SIG-M5 treated with dmso at 0.1 percent for 504 hours (cell line): ENCODE measurements at regions not wholly inside any gene's neighbourhood (a gene's known extent, or its start where the extent isn't known, plus 50 kb on each side); places are given as distances from the start of the nearest gene placed in this dataset.

ENCODE experiments used
- DNase-seq: peaks from one replicate; lab custom pipeline; 2025; ENCODE audit not compliant: unreplicated experiment; lab: John Stamatoyannopoulos, UW

DNA sequence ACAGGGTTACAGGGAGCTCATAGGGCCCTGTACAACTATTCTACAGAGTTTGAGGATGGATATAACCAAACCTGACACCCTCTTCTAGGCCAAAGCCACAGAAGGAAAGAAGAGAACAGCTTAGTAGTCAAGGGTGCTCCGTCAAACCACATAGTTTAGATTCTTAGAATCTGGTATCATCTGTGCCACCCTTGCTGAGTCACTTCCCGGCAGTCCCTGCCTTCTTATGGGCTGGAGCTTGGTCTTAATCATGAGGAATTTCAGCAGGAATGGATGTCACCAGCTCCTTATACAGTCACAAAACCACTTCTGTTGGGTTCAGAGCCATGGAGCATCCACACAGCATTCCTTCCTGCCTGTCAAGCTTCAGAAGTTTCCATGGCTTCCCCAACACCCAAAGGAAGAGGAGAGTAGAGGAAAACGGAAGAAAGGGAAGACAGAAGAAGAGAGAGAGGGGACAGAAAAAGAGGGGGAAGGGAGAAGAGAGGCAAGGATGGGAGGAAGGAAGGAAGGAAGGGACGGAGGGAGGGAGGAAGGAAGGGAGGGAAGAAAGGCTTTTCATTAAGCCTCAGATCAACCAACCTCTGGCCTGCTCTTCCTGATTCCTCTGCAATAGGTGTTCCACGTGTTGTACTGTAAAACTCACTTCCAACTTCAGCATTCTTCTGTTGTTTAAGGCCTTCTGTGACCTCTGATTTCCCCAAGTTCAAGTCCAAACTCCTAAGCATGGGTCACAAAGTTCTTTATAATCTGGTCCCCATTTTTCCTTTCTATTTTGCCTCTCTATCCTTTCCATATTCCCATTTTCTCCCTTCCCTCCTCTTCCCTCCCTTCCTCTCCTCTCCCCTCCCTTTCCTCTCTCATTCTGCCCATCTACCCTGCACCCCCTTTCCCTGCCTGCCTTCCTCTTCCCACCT lies 246.1 kb upstream of the TNP1 start:
- no peak for DNase-seq

DNA sequence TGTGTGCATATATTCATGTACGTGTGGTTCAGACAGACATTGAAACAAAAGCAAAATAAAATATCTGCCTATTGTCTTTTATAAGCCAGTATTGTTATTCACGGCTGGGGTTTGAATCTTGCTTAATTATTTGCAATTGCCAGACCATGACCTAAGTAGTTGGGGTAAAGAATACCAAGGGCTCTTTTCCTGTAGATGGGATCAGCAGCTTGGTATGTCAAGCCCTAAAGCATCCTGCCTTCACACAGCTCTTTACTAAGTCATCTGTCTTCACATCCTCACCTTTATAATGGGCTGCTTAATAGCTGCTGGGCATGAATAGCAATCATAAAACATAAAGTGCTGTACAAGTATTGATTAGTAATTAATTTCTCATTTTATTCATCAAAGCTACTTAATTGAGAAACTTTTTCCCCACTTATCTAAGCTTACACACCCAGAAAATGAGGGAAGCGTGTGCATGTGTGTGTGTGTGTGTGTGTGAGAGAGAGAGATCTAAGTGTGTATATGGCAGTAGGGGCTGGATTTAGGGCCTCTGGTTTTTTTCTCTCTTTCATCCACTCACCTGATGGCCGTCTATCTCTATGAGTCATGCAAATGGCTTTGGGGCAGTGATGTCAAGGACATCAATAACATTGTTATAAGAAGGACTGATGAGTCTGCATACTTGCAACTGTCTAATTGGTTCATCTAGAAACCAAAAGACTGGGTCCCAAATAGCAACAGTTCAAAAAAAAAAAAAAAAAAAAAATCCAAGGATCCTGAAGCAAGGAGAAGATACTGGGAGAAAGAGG lies 244.1 kb upstream of the TNP1 start:
- no peak for DNase-seq

GRCh38 chr2:217102956-217103355 lies 243.1 kb upstream of the TNP1 start:
- no peak for DNase-seq

DNA sequence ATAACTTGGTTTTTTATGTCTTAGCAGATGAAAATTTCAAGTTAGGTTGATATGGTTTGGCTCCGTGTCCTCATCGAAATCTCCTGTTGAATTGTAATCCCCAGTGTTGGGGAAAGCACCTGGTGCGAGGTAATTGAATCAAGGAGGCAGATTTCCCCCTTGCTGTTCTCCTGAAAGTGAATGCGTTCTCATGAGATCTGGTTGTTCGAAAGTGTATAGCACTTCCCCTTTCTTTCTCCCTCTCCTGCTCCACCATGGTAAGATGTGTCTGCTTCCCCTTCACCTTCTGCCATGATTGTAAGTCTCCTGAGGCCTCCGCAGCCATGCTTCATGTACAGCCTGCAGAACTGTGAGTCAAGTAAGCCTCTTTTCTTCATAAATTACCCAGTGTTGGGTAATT lies 242.1 kb upstream of the TNP1 start:
- peak; percentile 35 for DNase-seq

- no peak for DNase-seq
Observed at GRCh38 chr2:217099561-217099960, 239.7 kb upstream of the TNP1 start.

- DNase-seq: no peak
Observed at GRCh38 chr2:217098435-217098834, 238.6 kb upstream of the TNP1 start.

GRCh38 chr2:217097346-217097745 lies 237.5 kb upstream of the TNP1 start:
- no peak for DNase-seq

- DNase-seq: no peak
Observed at GRCh38 chr2:217096474-217097225, 236.8 kb upstream of the TNP1 start.

DNA sequence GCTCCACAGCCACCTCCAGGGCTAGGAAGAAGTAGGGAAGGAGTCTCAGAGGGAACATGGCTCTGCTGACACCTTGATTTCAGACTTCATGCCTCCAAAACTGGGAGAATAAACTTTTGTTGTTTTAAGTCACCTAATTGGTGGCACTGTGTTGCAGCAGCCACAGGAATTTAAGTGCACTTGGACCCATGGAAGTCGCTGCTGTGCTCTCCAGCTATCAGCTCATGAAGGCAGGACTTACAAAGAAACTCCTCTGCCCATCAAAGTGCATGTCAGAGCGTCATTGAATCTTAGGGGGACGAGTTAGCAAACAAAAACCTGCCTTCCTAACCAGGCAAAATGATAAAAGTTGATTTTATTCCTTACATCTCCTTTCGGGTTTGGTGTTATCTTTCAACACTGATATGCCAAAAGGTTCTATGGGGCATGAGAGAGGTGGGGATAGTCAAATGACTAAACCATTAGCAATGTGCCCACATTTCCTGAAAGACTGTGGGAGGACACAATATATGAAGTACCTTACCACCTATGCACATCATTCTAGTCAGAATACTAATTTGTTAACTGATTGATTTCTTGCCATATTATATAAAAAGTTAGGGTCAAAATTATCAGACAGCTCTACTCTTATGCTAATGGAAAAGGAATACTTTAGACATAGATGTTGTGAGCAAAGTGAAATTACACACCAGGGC lies 235.8 kb upstream of the TNP1 start:
- DNase-seq: no peak

- no peak for DNase-seq
Observed at GRCh38 chr2:217092710-217093379, 233.0 kb upstream of the TNP1 start.

- DNase-seq: no peak
Observed at GRCh38 chr2:217091531-217091930, 231.7 kb upstream of the TNP1 start.

DNA sequence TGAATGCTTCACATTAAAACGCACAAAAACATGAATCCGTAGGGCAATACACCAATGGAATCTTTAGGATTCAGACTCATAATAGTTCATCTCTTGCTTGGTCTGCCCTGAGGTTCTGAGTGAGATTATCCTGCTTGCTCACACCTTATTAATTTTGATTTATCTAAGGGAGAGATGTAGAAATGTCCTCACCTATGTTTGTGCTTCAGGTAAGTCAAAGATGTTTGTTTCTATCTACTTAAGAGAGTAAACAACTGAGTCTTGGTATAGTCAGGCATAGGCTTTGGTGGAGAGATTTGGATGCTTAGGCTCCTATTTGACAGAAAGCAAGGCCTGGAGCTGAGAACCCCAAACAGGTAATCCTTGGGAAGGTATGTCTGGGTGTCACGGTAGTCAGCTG lies 231.0 kb upstream of the TNP1 start:
- DNase-seq: no peak

- DNase-seq: peak; percentile 94
Observed at GRCh38 chr2:217090024-217090473, 230.2 kb upstream of the TNP1 start.

DNA sequence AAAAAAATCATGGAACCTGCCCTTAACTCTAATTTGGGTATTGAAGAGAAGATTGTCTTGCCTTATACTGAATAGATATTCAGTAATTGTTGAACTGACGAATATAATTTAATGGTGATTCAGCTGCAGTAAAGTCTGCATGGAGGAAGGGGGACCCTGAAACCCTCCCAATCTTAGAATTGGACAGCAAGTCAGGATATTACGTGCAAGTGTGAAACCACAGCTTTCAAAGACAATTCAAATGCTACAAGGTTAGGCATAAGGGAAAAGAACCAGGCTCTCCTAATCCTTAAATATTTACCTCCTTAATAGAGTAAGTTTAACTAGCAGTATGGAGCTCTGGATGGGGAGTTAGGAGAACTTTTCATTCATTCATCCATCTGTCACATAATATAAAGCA lies 226.9 kb upstream of the TNP1 start:
- DNase-seq: no peak

DNA sequence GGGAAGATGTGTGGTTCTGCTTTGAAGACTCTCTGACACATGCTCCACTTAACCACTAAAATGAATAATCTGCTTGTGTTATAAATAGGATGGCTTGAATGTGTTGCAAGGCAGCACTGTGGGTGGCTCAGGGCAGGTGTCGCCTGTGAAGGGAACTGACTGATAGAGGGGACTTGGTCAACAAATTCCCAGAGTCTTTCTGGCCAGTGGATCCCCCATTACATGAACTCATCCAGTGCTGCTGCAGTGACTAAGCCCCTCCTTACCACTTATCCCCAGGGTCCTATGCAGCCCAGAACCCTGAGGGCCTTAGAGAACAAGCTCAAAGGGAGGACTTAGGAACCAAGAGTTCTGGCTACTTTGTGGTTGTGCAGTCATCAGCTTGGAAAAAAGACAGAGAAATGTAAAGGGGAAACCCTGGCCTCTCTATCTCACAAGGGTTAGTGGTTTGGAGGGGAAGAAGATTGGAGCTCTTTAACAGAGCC lies 226.2 kb upstream of the TNP1 start:
- DNase-seq: peak; percentile 90

GRCh38 chr2:217085543-217085942 lies 225.7 kb upstream of the TNP1 start:
- DNase-seq: no peak

- no peak for DNase-seq
Observed at GRCh38 chr2:217081799-217082198, 221.9 kb upstream of the TNP1 start.

DNA sequence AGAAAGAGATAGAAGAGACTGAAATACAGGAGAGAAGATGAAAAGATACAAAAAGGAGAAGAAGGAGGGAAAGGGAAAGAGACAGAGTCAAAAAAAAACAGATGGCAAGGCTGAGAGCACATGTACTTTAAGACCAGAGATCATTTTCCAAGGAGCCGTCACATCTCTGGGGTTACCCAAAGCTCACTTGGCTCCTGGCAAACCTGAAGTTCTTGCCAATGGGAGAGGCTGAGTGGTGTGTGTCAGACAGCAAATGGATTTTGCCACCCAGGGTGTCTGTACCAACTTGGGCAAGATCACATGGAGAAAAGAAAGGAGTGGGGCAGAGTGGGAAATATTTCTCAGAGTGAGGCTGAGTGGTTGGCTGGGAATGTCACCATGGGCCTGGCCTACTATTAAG lies 219.3 kb upstream of the TNP1 start:
- DNase-seq: no peak

DNA sequence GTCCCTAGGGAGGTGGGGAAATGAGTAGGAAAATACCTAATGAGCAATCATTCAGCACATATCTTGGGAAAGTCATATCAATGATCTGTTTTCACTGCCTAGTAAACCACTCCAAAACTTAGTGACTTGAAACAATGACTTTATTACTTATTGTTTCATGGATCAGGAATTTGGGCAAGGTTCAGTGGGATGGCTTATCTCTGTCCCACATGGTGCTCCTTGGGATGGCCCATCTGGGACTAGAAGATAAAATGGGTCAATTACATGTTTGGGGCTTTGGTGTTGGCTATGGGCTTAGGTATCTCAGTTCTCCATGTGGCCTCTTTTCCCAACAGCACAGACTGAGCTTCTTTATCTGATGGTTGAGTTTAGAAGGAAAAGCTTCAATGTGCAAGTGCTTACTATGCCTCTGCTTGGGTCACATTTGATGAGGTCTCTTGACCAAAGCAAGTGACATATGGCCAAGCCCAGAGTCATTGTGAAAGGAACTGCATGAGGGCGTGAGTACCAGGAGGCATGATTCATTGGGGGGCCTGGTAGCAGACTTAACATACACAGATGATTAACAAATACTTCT lies 218.1 kb upstream of the TNP1 start:
- DNase-seq: no peak
